ENCODE measurements at regions not wholly inside any gene's neighbourhood (a gene's known extent, or its start where the extent isn't known, plus 50 kb on each side); places are given as distances from the start of the nearest gene placed in this dataset.

- TF ChIP-seq EZH2 (IDR thresholded peaks at IDR 0.05; ENCODE audit: borderline replicate concordance, low read length) (no peak), CTCF (IDR thresholded peaks at IDR 0.05; ENCODE audit: low read length) (no peak)
Observed at GRCh38 chr5:2382776-2383697, 368.4 kb downstream of the IRX2 start.

Measured in OCI-LY1 (cell line).